BJ (cell line): ENCODE measurements at regions not wholly inside any gene's neighbourhood (a gene's known extent, or its start where the extent isn't known, plus 50 kb on each side); places are given as distances from the start of the nearest gene placed in this dataset.

Experiments
- CTCF ChIA-PET: fragments of 350-600 bp; formaldehyde crosslinking; extraction: SDS; loops from one replicate; lab custom pipeline; 2021; ENCODE audit warnings: antibody characterized with exemption, inconsistent platforms; lab: Yijun Ruan, JAX
- POLR2A ChIA-PET: fragments of 300-600 bp; sonication (Branson Sonifier 250); formaldehyde crosslinking; extraction: SDS; loops from one replicate; lab custom pipeline; 2021; ENCODE audit warnings: antibody characterized with exemption; lab: Charles Lee
- DNase-seq: peaks from one replicate; pipeline ENCODE4 v3.0.0-alpha.2; 2011; ENCODE audit warnings: low read depth
- H3K27me3 ChIP-seq: 2 replicates; pipeline ENCODE4 v1.6.0; 2011; ENCODE audit warnings: low read length; ENCODE audit not compliant: control insufficient read depth, insufficient read depth
- H3K36me3 ChIP-seq: 2 replicates; pipeline ENCODE4 v1.5.1; 2011; ENCODE audit warnings: low read length; ENCODE audit not compliant: control insufficient read depth, insufficient read depth
- H3K4me3 ChIP-seq: 2 replicates; pipeline ENCODE4 v1.5.1; 2011; ENCODE audit warnings: low read depth, mild to moderate bottlenecking, control low read depth, low read length
- TF ChIP-seq, protein P1 (sequence below): IDR thresholded peaks from 2 replicates; pipeline ENCODE4 v1.5.1; 2011; ENCODE audit warnings: low read depth, mild to moderate bottlenecking, control low read depth, inconsistent platforms, low read length, moderate library complexity; ENCODE audit not compliant: insufficient read depth

- no peak overlapping the region for H3K4me3 ChIP-seq
- ChIA-PET POLR2A (interaction anchor here (1.0 kb wide), 1 partner anchor 12 kb away, joined by 3 read pairs; no protein-coding TSS in a partner anchor), CTCF (interaction anchor here (1.0 to 1.9 kb wide), 4 partner anchors 12 to 141 kb away, joined by 3 to 7 read pairs (median 4); no protein-coding TSS in a partner anchor)
- TF ChIP-seq, protein P1, sequence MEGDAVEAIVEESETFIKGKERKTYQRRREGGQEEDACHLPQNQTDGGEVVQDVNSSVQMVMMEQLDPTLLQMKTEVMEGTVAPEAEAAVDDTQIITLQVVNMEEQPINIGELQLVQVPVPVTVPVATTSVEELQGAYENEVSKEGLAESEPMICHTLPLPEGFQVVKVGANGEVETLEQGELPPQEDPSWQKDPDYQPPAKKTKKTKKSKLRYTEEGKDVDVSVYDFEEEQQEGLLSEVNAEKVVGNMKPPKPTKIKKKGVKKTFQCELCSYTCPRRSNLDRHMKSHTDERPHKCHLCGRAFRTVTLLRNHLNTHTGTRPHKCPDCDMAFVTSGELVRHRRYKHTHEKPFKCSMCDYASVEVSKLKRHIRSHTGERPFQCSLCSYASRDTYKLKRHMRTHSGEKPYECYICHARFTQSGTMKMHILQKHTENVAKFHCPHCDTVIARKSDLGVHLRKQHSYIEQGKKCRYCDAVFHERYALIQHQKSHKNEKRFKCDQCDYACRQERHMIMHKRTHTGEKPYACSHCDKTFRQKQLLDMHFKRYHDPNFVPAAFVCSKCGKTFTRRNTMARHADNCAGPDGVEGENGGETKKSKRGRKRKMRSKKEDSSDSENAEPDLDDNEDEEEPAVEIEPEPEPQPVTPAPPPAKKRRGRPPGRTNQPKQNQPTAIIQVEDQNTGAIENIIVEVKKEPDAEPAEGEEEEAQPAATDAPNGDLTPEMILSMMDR: no peak
- DNase-seq: peak; percentile 87
- no peaks in the 10 kb centered on the region for H3K27me3 ChIP-seq
- no peaks in the 10 kb centered on the region for H3K36me3 ChIP-seq
Measured at GRCh38 chr2:240374085-240374907, 61.2 kb upstream of the GPC1 start.

- DNase-seq: no peak
- POLR2A ChIA-PET: no interaction called here
- no peak overlapping the region for H3K4me3 ChIP-seq
- TF ChIP-seq, protein P1: no peak
- CTCF ChIA-PET: interaction anchor here (1.0 to 1.9 kb wide), 3 partner anchors 11 to 64 kb away, joined by 3 to 7 read pairs (median 5); no protein-coding TSS in a partner anchor
- no peaks in the 10 kb centered on the region for H3K36me3 ChIP-seq
- no peaks in the 10 kb centered on the region for H3K27me3 ChIP-seq
Measured at GRCh38 chr2:240375024-240375645, 60.3 kb upstream of the GPC1 start.

- POLR2A ChIA-PET: no interaction called here
- CTCF ChIA-PET: interaction anchor here (0.6 to 1.4 kb wide), 3 partner anchors 11 to 144 kb away, joined by 3 to 4 read pairs (median 3); no protein-coding TSS in a partner anchor
Measured at GRCh38 chr2:240376739-240377138, 58.7 kb upstream of the GPC1 start.

GRCh38 chr2:240377366-240377765 lies 58.1 kb upstream of the GPC1 start:
- Histone ChIP-seq H3K36me3 (no peaks in the 10 kb centered on the region), H3K27me3 (no peaks in the 10 kb centered on the region), H3K4me3 (no peak overlapping the region)
- POLR2A ChIA-PET: no interaction called here
- TF ChIP-seq, protein P1: no peak
- no peak for DNase-seq
- CTCF ChIA-PET: interaction anchor here (1.4 kb wide), 1 partner anchor 13 kb away, joined by 3 read pairs; no protein-coding TSS in a partner anchor

More at GRCh38 chr2:240376739-240377138, 58.7 kb upstream of the GPC1 start:
- Histone ChIP-seq H3K27me3 (no peaks in the 10 kb centered on the region), H3K4me3 (no peak overlapping the region), H3K36me3 (no peaks in the 10 kb centered on the region)
- TF ChIP-seq, protein P1: no peak
- no peak for DNase-seq

- DNase-seq: no peak
- H3K4me3 ChIP-seq: no peak overlapping the region
- TF ChIP-seq, protein P1: no peak
- CTCF ChIA-PET: no interaction called here
- H3K27me3 ChIP-seq: no peaks in the 10 kb centered on the region
- no peaks in the 10 kb centered on the region for H3K36me3 ChIP-seq
- POLR2A ChIA-PET: no interaction called here
Measured at GRCh38 chr2:240379089-240379636, 56.3 kb upstream of the GPC1 start.
